GM19043 (cell line): ENCODE measurements at regions not wholly inside any gene's neighbourhood (a gene's known extent, or its start where the extent isn't known, plus 50 kb on each side); places are given as distances from the start of the nearest gene placed in this dataset.

Experiments used
- ATAC-seq: cut with Tn5 transposase; IDR thresholded peaks from one replicate; pipeline ENCODE4 v1.9.1; 2021; ENCODE audit warnings: low read depth; ENCODE audit not compliant: unreplicated experiment

GRCh38 chr9:23621924-23622323 lies 204.1 kb downstream of the ELAVL2 start:
- no peak for ATAC-seq

GRCh38 chr9:23622396-23622795 lies 203.6 kb downstream of the ELAVL2 start:
- no peak for ATAC-seq

GRCh38 chr9:23630488-23630887 lies 195.6 kb downstream of the ELAVL2 start:
- no peak for ATAC-seq

- no peak for ATAC-seq
Observed at GRCh38 chr9:23635276-23635675, 190.8 kb downstream of the ELAVL2 start.

GRCh38 chr9:23636199-23636598 lies 189.8 kb downstream of the ELAVL2 start:
- ATAC-seq = no peak

- no peak for ATAC-seq
Observed at GRCh38 chr9:23638011-23638410, 188.0 kb downstream of the ELAVL2 start.

- no peak for ATAC-seq
Observed at GRCh38 chr9:23638837-23639426, 187.1 kb downstream of the ELAVL2 start.
